HCEC 1CT (cell line): ENCODE measurements at regions not wholly inside any gene's neighbourhood (a gene's known extent, or its start where the extent isn't known, plus 50 kb on each side); places are given as distances from the start of the nearest gene placed in this dataset.
A peak's percentile ranks its signal among the peaks of the same experiment; 100 is the strongest.
"Not testable (repeated sequence)": the region's sequence is repeated elsewhere in the genome, so short reads cannot be mapped to it uniquely, and the experiment has no call there.

Experiments used
- DNase-seq: peaks from one replicate; pipeline ENCODE4 v3.0.0-alpha.2; 2017

DNA sequence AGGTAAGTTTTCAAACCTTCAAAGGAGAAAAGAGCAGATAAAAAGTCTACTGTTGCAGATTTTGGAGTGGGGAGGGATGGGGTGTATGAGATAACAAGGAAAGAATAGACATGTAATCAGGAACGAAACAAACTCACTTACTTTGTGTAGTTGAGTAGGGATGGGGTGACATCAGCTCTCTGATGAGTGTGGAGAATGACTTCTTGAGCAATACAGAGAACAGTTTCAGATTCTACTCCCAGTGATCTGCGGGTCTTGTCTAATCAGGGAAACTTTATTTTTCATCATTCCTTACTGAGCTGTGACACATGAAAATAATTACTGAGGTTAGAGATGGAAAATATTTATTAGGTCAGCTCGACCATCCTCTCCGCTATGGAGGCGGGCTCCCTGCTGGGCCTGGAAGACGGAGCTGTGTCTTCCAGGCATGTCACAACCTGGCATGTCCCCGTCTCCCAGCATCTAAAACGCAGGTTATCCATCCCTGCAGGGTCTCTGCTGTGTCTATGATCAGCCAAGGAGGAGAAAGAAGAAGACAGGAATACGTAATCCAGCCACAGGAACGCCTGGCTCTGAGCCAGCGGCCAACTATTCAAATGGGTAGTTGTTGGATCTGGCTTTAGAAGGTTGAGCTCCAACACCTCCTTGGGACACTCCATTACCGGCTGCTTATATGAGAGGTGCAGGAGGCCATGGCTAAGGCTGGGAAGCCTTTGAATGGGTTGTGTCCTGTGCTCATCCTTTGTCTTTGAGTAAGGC, 99.0 kb upstream of the SATB2 start:
- DNase-seq = peak; percentile 6

DNA sequence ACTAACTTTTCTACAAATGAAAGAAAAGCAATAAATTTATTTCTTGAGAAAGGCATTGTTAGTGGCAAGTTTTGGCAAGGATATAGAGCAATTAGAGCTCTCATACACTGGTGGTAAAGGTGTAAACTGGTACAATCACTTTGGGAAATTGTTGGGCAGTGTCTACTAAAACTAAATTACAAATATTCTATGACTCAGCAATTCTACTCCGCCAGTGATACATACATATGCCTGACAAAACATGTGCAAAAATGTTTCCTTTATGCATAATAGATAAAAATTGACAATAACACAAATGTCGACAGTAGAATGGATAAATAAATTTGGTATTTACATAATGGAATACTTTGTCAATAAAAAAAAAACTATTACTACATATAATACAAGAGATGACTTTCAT, 96.3 kb upstream of the SATB2 start:
- no peak for DNase-seq

DNA sequence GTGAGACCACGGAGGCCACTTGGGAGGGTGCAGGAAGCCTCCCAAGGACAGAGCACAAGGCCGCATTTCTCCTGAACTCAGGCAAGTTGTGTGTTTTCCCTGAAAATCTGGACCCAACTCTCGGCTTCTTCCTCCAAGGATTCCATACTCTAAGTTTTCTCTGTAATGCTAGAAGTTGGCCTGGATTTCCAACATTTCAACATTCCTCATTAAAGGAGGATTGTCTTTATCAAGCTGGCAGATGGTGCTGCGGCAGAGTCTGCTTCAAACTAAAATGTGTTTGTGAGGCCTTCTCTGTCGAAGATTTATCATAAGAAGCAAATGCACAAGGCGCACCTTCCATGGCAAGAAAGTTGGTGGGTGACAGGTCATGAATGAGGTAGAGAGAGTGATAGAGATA, 94.4 kb upstream of the SATB2 start:
- no peak for DNase-seq

DNA sequence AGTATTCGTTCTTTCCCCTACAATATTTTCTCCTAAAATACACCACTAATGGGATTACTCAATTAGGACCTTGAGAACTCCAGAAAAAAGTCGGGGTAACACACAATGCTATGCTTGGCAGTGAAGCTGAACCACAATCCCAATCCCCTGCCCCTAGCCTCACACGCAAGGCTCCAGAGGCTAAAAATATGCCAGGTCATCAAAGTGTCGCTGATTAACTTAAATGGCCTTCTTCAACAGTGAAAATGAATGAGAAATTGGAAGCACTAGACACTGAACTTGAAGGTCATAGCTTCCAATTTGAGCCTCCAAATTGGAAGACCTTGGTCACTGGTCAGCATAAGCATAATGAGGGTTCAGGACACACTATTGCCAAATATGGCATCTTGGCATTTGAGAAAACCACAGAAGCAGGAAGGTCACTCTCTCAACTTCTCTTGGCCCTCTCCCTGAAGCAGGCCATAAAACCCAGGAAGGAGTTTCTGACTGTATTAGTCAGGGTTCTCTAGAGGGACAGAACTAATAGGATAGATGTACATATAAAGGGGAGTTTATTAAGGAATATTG, 86.0 kb upstream of the SATB2 start:
- DNase-seq = no peak

DNA sequence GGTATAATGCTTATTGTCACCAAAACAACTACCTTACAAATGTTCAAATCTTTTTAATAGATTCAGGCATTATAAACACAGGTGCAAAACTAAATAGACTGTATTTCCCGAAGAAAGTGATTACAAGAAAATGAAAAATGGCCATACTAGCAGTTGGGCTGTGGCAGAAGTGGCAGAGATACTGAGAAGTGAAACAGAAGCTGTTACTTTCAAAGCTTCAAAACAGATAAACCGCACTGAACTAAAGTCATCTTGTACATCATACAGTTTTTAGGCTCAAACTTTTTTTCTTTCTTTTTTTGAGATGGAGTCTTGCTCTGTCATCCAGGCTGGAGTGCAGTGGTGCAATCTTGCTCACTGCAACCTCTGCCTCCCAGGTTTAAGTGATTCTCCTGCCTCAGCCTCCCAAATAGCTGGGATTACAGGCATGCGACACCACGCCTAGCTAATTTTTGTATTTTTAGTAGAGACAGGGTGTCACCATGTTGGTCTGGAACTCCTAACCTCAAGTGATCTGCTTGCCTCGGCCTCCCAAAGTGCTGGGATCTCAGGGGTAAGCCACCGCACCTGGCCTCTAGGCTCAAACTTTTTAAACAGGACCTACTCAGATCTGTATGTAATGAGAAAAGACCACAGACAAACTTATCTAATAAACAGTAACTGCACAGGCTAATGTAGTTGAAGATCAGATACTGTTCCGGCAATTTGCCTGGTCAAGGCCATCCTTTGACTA, 77.9 kb upstream of the SATB2 start:
- no peak for DNase-seq

DNA sequence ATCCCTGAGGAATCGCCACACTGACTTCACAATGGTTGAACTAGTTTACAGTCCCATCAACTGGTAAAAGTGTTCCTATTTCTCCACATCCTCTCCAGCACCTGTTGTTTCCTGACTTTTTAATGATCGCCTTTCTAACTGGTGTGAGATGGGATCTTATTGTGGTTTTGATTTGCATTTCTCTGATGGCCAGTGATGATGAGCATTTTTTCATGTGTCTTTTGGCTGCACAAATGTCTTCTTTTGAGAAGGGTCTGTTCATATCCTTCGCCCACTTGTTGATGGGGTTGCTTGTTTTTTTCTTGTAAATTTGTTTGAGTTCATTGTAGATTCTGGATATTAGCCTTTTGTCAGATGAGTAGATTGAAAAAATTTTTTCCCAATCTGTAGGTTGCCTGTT, 76.1 kb upstream of the SATB2 start:
- not testable (repeated sequence) for DNase-seq

DNA sequence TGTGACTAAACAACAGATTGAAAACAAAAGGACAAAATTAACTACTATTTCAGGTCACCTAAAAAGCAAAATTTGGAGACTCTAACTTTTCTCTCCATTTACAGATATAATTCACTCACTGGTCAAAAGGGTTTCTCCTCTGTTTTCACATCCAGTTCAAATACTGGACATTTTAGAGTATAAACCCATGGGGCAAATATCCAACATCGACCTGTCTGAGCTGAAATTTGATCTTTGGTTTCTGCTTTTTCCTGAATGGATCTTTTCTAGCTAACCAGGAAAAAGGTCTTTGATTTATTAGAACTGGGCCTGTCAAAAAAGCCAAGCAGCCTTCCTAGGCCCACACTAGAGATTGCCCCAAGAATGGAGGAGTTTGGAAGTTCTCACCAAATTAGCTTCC, 69.3 kb upstream of the SATB2 start:
- DNase-seq = no peak

DNA sequence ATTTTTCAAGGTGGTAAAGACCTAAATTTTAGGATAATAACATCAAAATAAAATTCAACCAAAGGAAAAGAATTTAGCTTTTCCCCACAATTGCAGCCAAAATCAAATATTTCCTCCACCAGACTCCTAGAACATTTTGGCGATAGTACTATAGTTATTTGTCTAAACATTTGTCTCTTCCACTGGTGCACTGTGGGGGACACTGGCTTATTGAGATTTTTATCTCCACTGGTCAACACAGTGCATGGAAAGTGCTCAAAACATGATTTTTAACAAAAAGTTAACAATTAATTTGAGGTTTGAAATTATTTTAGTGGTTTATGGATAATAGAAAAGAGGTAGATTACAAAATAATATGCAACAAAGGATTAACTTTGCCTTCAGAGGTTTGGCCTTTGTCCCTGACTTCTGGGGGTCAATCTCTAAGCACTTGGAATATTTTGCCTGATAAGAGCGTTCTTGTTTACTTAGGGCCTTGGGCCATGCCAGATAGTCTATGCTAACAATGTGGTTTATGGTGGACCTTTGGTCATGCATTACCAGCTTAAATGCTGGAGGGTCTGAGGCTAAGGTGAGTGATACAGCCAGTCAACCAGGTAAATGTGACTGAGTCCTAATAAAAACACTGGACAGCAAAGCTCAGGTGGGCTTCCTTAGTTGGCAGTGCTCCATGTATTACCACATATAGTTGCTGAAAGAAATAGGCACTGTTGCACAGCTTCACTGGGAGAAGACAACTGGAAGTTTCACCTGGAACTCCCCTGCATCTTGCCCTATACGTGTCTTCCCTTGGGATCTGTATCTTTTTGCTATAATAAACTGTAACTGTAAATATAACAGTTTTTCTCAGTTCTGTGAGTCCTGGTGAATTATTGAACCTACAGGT, 67.2 kb upstream of the SATB2 start:
- no peak for DNase-seq

DNA sequence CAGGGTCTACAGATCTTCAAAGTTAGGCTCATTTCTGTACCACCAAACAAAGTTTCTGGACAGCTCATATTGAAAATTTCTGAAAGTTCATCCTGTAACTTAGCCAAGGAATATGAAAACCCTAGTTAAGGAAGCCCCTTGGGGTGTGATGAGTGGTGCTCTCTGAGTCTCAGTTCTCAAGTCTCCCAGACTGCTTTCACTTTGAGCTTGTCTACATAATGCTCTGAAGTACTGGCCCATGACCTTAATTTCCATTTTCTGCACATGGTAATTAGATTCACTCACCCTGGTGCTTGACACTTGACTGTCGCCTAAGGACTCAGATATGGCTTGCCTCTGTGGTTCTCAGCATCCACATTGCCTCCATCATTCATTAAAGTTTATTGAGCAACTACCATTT, 51.7 kb upstream of the SATB2 start:
- no peak for DNase-seq
